Right ventricle myocardium inferior (tissue), 1 donor: ENCODE measurements at regions not wholly inside any gene's neighbourhood (a gene's known extent, or its start where the extent isn't known, plus 50 kb on each side); places are given as distances from the start of the nearest gene placed in this dataset.
"Not testable (repeated sequence)": the region's sequence is repeated elsewhere in the genome, so short reads cannot be mapped to it uniquely, and the experiment has no call there.

Experiments used
- ATAC-seq: fragments of 200-7000 bp; cut with Tn5 transposase; one replicate; pipeline ENCODE4 v1.9.1; 2020; ENCODE audit warnings: mild to moderate bottlenecking, moderate library complexity
- DNase-seq: peaks from one replicate; pipeline ENCODE4 v3.0.0; 2021; ENCODE audit errors: missing footprints
- intact Hi-C: fragments of 100-400 bp; cut with DNase I; formaldehyde crosslinking; loops from one replicate; pipeline ENCODE4 v1.11.0; 2022
- donor health status: DM: no; HTN: yes; CAD: no; lungs with severe emphysema.

DNA sequence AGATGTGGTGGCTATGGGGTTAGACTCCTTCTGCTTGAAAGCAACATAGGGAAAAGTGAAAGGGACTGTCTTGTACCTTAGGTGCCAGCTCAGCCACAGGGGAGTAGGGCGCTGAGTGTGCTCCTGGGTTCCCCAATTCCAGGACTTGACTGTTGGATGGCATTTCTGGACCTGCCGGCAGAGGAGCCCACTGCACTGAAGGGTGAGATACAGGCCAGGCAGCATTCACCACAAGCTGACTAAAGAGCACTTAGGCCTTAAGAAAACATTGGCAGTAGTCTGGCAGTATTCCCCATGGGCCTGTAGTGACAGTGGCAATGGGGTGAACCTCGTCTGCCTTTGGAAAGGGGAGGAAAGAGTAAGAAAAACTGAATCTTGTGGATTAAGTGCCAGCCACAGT is 67.1 kb upstream of the TMTC2 start:
- ATAC-seq (no peak), DNase-seq (no peak)
- intact Hi-C loops: no loop called here

DNA sequence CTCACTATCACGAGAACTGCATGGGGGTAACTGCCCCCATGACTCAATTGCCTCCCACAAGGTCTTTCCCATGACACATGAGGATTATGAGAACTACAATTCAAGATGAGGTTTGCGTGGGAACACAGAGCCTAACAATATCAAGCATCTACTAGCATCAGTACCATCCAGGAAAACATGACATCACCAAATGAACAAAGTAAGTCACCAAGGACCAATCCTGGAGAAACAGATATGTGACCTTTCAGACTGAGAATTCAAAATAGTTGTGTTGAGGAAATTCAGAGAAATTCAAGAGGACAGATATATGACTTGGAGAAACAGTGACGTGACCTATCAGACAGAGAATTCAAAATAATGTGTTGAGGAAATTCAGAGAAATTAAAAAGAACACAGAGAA is 65.8 kb upstream of the TMTC2 start:
- intact Hi-C loops: no loop called here
- DNase-seq (no peak), ATAC-seq (no peak)

DNA sequence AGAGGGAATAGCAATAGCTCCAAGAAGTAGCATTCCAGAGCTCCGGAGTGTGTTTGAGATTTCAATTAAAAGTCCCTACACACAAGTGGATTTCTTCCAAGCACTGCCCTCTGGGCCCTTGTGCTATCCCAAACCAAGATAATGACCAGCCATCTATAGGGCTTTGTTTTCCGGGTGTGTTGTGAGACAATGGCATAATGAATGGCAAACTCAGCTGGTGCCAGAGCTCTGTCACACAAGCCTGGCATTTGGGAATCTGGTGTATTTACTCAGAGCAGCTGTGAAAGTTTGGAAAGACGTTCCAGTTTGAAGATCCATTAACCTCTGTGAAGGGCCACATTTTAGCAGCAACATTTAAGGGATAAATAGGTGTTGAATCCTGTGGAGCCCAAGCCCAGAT is 61.2 kb upstream of the TMTC2 start:
- ATAC-seq (no peak), DNase-seq (no peak)
- intact Hi-C loops: no loop called here

DNA sequence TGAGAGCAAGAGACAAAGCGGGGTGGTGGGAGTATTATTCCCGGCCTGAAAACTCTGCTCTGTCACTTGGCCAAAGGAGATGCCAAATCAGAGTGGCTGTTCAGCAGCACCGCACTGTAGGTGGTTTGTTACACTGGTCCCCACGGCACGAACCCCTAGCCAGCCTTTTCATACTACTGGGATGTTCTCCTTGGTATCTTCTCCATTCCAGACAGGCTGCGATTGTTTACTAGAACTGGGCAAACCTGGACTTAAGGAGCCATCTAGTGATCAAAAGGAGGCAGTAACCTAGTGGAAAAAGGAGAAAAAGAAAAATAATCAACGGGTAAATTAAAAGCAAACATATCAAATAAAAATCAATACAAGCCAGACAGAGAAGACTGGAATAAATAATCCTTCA is 58.9 kb upstream of the TMTC2 start:
- no peak for ATAC-seq

DNA sequence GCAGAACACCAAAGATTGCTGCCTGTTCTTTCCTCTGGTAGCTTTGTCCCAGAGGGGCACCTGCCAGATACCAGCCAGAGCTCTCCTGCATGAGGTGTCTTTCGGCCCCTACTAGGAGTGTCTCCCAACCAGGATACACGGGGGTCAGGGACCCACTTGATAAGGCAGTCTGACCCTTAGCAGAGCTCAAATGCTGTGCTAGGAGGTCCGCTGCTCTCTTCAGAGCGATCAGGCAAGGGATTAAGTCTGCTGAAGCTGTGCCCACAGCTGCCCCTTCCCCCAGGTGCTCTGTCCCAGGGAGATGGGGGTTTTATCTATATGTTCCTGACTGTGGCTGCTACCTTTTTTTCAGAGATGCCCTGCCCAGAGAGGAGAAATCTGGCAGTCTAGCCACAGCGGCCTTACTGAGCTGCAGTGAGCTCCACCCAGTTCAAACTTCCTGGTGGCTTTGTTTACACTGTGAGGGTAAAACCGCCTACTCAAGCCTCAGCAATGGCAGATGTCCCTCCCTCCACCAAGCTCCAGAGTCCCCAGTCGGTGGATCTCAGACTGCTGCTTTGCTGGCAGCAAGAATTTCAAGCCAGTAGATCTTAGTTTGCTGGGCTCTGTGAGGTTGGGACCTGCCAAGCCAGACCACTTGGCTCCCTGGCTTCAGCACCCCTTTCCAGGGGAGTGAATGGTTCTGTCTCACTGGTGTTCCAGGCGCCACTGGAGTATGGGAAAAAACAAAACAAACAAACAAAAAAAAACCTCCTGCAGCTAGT is 52.0 kb upstream of the TMTC2 start:
- intact Hi-C loops, ATAC-seq: not testable (repeated sequence)
- DNase-seq: peak; percentile 35

More for the DNA sequence above, 58.9 kb upstream of the TMTC2 start:
- intact Hi-C loops: no loop called here
- DNase-seq: no peak

DNA sequence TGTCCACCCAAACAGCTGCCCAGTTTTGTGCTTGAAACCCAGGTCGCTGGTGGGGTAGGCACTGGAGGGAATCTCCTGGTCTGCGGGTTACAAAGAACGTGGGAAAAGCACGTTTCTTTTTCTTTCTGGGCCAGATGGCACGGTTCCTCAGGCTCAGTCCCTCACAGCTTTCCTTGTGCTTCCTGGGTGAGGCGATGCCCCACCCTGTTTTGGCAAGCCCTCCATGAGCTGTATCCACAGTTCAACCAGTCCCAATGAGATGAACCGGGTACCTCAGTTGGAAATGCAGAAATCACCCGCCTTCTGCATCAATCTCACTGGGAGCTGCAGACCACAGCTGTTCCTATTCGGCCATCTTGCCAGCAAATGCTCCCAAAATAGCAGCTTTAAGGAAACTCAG is 51.4 kb upstream of the TMTC2 start:
- intact Hi-C loops: no loop called here
- ATAC-seq: no peak
- no peak for DNase-seq
